Stimulated activated CD8-positive, alpha-beta memory T cell treated with anti-CD3 and anti-CD28 coated beads, Interleukin-2, amount 100 ng/mL, for 48 hours (primary cell): ENCODE measurements at regions not wholly inside any gene's neighbourhood (a gene's known extent, or its start where the extent isn't known, plus 50 kb on each side); places are given as distances from the start of the nearest gene placed in this dataset.

Experiments used
- DNase-seq, 2 donors: peaks; one replicate each; pipeline ENCODE4 v3.0.0-alpha.2; 2020; ENCODE audit warnings: low read depth in 2 of 2

- DNase-seq, result no peak
Observed at GRCh38 chr5:4630031-4630430, 510.1 kb upstream of the ADAMTS16 start.

- DNase-seq, result no peak
Observed at GRCh38 chr5:4634342-4634741, 505.8 kb upstream of the ADAMTS16 start.

- no peak for DNase-seq
Observed at GRCh38 chr5:4636378-4636777, 503.8 kb upstream of the ADAMTS16 start.

- DNase-seq, result no peak
Observed at GRCh38 chr5:4639946-4640345, 500.2 kb upstream of the ADAMTS16 start.

- DNase-seq, result no peak
Observed at GRCh38 chr5:4640795-4641194, 499.3 kb upstream of the ADAMTS16 start.

GRCh38 chr5:4642525-4642924 is 497.6 kb upstream of the ADAMTS16 start:
- no peak for DNase-seq

GRCh38 chr5:4643190-4643589 is 496.9 kb upstream of the ADAMTS16 start:
- DNase-seq, result no peak

GRCh38 chr5:4643960-4644359 is 496.2 kb upstream of the ADAMTS16 start:
- DNase-seq, result no peak

- DNase-seq, result no peak
Observed at GRCh38 chr5:4646715-4647375, 493.3 kb upstream of the ADAMTS16 start.

- no peak for DNase-seq
Observed at GRCh38 chr5:4647955-4648354, 492.2 kb upstream of the ADAMTS16 start.

- no peak for DNase-seq
Observed at GRCh38 chr5:4651806-4652565, 488.1 kb upstream of the ADAMTS16 start.

GRCh38 chr5:4653475-4653874 is 486.7 kb upstream of the ADAMTS16 start:
- no peak for DNase-seq

- DNase-seq, result no peak
Observed at GRCh38 chr5:4659851-4660250, 480.3 kb upstream of the ADAMTS16 start.

- DNase-seq, result no peak
Observed at GRCh38 chr5:4661326-4661725, 478.8 kb upstream of the ADAMTS16 start.

GRCh38 chr5:4661836-4662235 is 478.3 kb upstream of the ADAMTS16 start:
- no peak for DNase-seq

- no peak for DNase-seq
Observed at GRCh38 chr5:4662756-4663155, 477.4 kb upstream of the ADAMTS16 start.

GRCh38 chr5:4665911-4666310 is 474.2 kb upstream of the ADAMTS16 start:
- no peak for DNase-seq

- no peak for DNase-seq
Observed at GRCh38 chr5:4674166-4674565, 466.0 kb upstream of the ADAMTS16 start.

- no peak for DNase-seq
Observed at GRCh38 chr5:4676934-4677333, 463.2 kb upstream of the ADAMTS16 start.

GRCh38 chr5:4684946-4685345 is 455.2 kb upstream of the ADAMTS16 start:
- no peak for DNase-seq

- no peak for DNase-seq
Observed at GRCh38 chr5:4698596-4698995, 441.5 kb upstream of the ADAMTS16 start.

GRCh38 chr5:4699592-4699991 is 440.5 kb upstream of the ADAMTS16 start:
- no peak for DNase-seq

- no peak for DNase-seq
Observed at GRCh38 chr5:4700069-4700468, 440.1 kb upstream of the ADAMTS16 start.

- DNase-seq, result no peak
Observed at GRCh38 chr5:4700871-4701270, 439.3 kb upstream of the ADAMTS16 start.
